MCF 10A (cell line): ENCODE measurements at regions not wholly inside any gene's neighbourhood (a gene's known extent, or its start where the extent isn't known, plus 50 kb on each side); places are given as distances from the start of the nearest gene placed in this dataset.

ENCODE experiments used
- BruUV-seq: library from RNA; stranded (reverse); fragments of 400-500 nt; replicated peaks from 2 replicates; lab custom pipeline; 2021; lab: Mats Ljungman, UMichigan
- CTCF ChIA-PET: fragments of 300-600 bp; sonication (Branson Sonifier 250); formaldehyde crosslinking; extraction: SDS; loops from one replicate; lab custom pipeline; 2021; ENCODE audit warnings: antibody characterized with exemption, inconsistent platforms; lab: Yijun Ruan, JAX
- POLR2A ChIA-PET: fragments of 300-600, 350-650 bp; sonication (Branson Sonifier 250); formaldehyde crosslinking; extraction: SDS; loops from one replicate; lab custom pipeline; 2020; ENCODE audit warnings: antibody characterized with exemption, inconsistent platforms; lab: Yijun Ruan, JAX
- DNase-seq: peaks from one replicate; pipeline ENCODE4 v3.0.0-alpha.2; 2018; ENCODE audit not compliant: unreplicated experiment
- H3K27ac Mint-ChIP-seq: one replicate; pipeline ENCODE4 v1.8.0; 2022; ENCODE audit warnings: mild to moderate bottlenecking, low read depth, mixed read lengths; ENCODE audit not compliant: unreplicated experiment
- H3K27me3 Mint-ChIP-seq: one replicate; pipeline ENCODE4 v1.8.0; 2022; ENCODE audit warnings: mixed read lengths; ENCODE audit not compliant: insufficient read depth, unreplicated experiment
- H3K36me3 Mint-ChIP-seq: one replicate; pipeline ENCODE4 v1.8.0; 2022; ENCODE audit warnings: mild to moderate bottlenecking, moderate library complexity, mixed read lengths; ENCODE audit not compliant: insufficient read depth, unreplicated experiment
- H3K4me1 Mint-ChIP-seq: one replicate; pipeline ENCODE4 v1.8.0; 2022; ENCODE audit warnings: mixed read lengths; ENCODE audit not compliant: insufficient read depth, unreplicated experiment
- H3K4me3 Mint-ChIP-seq: one replicate; pipeline ENCODE4 v1.8.0; 2022; ENCODE audit warnings: mild to moderate bottlenecking, moderate library complexity, mixed read lengths; ENCODE audit not compliant: unreplicated experiment
- H3K9me3 Mint-ChIP-seq: one replicate; pipeline ENCODE4 v1.8.0; 2022; ENCODE audit warnings: mixed read lengths; ENCODE audit not compliant: unreplicated experiment
- intact Hi-C: fragments of 100-400 bp; cut with micrococcal nuclease; formaldehyde crosslinking; loops from 2 replicates; pipeline ENCODE4 v1.14.1; 2022
- TF ChIP-seq, protein P1 (sequence below): fragments of 200-600 bp; IDR thresholded peaks from one replicate; pipeline ENCODE4 v1.8.0; 2022; ENCODE audit warnings: antibody characterized with exemption, mild to moderate bottlenecking; ENCODE audit not compliant: unreplicated experiment

DNA sequence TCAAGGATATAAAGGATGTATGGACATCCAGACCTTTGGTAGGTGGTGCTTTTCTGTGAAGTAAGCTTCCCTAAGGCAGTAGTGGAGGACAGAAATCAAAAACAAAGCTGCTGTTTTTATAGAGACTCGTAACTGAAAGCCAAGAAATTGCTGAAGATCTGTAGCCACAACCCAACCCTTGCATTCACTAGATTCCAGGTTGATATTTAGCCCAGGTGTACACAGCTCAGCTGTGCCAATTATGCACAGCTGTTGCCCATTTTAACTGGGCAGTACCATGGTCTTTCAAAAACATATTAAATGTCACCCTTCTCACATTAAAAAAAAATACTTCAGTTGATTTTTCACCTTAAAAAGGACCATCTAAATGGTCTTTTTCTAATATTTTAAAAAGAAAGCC lies 75.8 kb downstream of the CNTN3 start:
- POLR2A ChIA-PET: no interaction called here
- no peak overlapping the region for H3K4me3 Mint-ChIP-seq

DNA sequence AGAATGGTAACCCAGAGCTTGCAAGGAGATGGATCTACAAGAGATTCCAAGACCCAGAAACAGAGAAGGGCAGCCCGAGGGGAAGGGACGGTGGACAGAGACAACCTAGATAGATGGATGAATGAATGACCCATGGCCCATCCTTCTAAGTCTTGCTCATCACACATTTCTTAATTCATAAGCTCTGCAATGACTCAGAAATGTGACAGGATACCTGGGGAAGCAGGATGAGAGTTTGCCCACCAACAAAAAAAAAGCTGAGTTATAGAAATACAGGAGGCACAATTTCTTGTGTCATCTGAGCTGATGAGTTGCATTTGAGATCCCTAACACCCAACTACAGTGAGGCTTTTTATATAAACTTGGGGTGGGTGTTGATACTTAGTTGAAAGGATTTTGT lies 76.6 kb downstream of the CNTN3 start:
- H3K27me3 Mint-ChIP-seq: no peaks in the 10 kb centered on the region
- H3K36me3 Mint-ChIP-seq: peaks cover 4% of the 10 kb centered on the region
- H3K4me1 Mint-ChIP-seq: peaks cover 8% of the 10 kb centered on the region
- H3K4me3 Mint-ChIP-seq: no peak overlapping the region
- BruUV-seq: no TSS peak
- ChIA-PET POLR2A (no interaction called here), CTCF (no interaction called here)
- H3K27ac Mint-ChIP-seq: no peak overlapping the region
- TF ChIP-seq, protein P1, sequence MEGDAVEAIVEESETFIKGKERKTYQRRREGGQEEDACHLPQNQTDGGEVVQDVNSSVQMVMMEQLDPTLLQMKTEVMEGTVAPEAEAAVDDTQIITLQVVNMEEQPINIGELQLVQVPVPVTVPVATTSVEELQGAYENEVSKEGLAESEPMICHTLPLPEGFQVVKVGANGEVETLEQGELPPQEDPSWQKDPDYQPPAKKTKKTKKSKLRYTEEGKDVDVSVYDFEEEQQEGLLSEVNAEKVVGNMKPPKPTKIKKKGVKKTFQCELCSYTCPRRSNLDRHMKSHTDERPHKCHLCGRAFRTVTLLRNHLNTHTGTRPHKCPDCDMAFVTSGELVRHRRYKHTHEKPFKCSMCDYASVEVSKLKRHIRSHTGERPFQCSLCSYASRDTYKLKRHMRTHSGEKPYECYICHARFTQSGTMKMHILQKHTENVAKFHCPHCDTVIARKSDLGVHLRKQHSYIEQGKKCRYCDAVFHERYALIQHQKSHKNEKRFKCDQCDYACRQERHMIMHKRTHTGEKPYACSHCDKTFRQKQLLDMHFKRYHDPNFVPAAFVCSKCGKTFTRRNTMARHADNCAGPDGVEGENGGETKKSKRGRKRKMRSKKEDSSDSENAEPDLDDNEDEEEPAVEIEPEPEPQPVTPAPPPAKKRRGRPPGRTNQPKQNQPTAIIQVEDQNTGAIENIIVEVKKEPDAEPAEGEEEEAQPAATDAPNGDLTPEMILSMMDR: no peak
- H3K9me3 Mint-ChIP-seq: no peaks in the 10 kb centered on the region
- no peak for DNase-seq
- intact Hi-C loops: loop anchor here (10.0 kb wide), 1 partner anchor 77 kb away; the partner anchor contains the start of gene CNTN3

More for the DNA sequence above, 75.8 kb downstream of the CNTN3 start:
- Mint-ChIP-seq H3K36me3 (peaks cover 4% of the 10 kb centered on the region), H3K9me3 (no peaks in the 10 kb centered on the region), H3K27me3 (no peaks in the 10 kb centered on the region), H3K4me1 (peaks cover 4% of the 10 kb centered on the region), H3K27ac (no peak overlapping the region)
- intact Hi-C loops: loop anchor here (10.0 kb wide), 1 partner anchor 76 kb away; the partner anchor contains the start of gene CNTN3
- no peak for DNase-seq
- no TSS peak for BruUV-seq
- TF ChIP-seq, protein P1: no peak
- CTCF ChIA-PET: no interaction called here

DNA sequence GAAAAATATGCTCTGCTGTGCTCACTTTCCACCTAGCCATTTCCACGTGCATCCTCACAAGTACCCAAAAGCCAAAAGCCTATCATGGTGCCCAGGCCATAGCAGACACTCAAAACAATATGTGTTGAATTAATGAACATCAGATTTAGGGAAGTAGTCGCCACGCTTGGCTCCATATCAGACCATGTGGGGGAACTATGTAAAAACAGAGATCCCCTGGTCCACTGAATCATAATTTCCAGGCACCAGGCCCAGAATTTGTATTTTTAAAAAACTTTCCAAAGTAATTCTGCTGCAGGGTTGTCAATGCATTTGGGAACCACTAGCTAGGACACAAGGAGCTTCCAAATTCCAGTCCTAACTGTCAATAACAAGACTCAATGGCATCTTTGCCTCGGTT lies 77.3 kb downstream of the CNTN3 start:
- no peaks in the 10 kb centered on the region for H3K27me3 Mint-ChIP-seq
- DNase-seq: peak; percentile 5
- POLR2A ChIA-PET: no interaction called here
- H3K4me3 Mint-ChIP-seq: no peak overlapping the region
- CTCF ChIA-PET: no interaction called here
- intact Hi-C loops: loop anchor here (10.0 kb wide), 1 partner anchor 78 kb away; the partner anchor contains the start of gene CNTN3
- H3K9me3 Mint-ChIP-seq: no peaks in the 10 kb centered on the region
- peaks cover 4% of the 10 kb centered on the region for H3K36me3 Mint-ChIP-seq
- no peak overlapping the region for H3K27ac Mint-ChIP-seq
- BruUV-seq: no TSS peak
- peaks cover 14% of the 10 kb centered on the region for H3K4me1 Mint-ChIP-seq
- TF ChIP-seq, protein P1: no peak

DNA sequence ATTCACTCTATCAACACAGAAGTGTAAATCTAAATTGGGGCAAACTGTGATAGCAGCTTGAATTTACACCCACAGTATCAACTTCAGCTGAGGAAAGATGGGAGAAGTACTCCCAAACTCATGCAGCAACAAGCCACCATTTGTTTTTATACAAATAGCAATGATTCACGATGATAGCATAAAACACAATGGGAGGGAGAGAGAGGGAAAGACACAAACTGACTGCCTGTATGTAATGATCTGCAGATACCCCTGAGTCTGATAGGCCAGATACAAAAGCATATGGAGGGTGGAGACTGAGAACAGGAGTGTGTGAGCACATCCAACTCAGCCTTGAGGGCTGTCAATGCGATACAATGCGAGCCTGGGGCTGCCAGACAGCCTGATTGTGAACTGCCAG lies 79.2 kb downstream of the CNTN3 start:
- ChIA-PET POLR2A (no interaction called here), CTCF (no interaction called here)
- DNase-seq: peak; percentile 10
- no peak overlapping the region for H3K27ac Mint-ChIP-seq
- no peaks in the 10 kb centered on the region for H3K9me3 Mint-ChIP-seq
- no peak overlapping the region for H3K4me3 Mint-ChIP-seq
- H3K36me3 Mint-ChIP-seq: no peaks in the 10 kb centered on the region
- H3K4me1 Mint-ChIP-seq: peaks cover 32% of the 10 kb centered on the region
- BruUV-seq: no TSS peak
- intact Hi-C loops: loop anchor here (10.0 kb wide), 1 partner anchor 80 kb away; the partner anchor contains the start of gene CNTN3
- TF ChIP-seq, protein P1: no peak
- no peaks in the 10 kb centered on the region for H3K27me3 Mint-ChIP-seq
